Fibroblast of upper back skin (primary cell): ENCODE measurements at regions not wholly inside any gene's neighbourhood (a gene's known extent, or its start where the extent isn't known, plus 50 kb on each side); places are given as distances from the start of the nearest gene placed in this dataset.
A peak's percentile ranks its signal among the peaks of the same experiment; 100 is the strongest.

ENCODE experiments used
- DNase-seq: peaks from one replicate; pipeline ENCODE4 v3.0.0-alpha.2; 2013

DNA sequence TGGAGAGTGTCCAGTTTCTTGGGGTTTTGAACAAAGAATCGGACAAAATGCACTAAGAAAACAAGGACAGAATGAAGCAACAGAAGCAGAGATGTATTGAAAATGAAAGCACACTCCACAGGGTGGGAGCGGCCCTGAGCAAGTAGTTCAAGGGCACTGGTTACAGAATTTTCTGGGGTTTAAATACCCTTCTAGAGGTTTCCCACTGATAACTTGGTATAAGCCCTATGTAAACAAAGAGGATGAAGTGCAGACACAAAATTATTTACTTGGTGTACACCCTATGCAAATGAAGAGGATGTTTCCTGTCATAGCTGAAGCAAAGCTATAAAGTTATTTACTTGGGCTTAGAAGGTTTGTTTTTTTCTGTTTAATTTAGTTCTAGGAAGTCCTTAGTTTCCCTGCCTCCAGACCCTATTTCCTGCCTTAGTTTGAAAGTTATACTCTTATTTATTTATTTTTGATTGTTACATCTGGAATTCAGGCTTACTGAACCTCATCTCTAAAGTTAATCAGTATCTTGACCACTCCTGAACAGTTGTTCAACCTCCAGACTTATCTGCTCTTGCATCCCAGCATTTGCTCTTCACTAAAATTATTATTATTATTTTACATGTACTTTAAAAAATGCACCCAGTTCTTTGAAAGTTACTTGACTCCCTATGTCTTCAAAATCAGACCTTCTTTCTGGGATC, 193.5 kb downstream of the SPP2 start:
- DNase-seq, result no peak

DNA sequence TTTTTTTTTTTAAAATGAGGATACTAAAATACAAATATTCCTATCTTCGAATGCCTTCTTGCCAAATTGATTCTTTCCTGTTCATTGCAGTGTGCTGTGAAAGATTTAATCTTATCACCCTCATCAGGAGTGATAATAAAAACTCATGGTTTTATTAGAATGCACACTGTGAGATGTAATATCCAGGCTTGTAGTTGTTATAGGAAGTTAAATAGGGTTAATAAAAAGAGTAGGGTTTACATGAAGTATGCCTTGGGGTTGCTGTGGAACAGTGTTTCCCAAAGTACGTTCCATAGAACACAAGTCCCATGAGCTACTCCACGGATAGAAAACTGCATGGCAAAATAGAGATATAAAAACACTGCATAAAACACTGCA, 191.9 kb downstream of the SPP2 start:
- no peak for DNase-seq

DNA sequence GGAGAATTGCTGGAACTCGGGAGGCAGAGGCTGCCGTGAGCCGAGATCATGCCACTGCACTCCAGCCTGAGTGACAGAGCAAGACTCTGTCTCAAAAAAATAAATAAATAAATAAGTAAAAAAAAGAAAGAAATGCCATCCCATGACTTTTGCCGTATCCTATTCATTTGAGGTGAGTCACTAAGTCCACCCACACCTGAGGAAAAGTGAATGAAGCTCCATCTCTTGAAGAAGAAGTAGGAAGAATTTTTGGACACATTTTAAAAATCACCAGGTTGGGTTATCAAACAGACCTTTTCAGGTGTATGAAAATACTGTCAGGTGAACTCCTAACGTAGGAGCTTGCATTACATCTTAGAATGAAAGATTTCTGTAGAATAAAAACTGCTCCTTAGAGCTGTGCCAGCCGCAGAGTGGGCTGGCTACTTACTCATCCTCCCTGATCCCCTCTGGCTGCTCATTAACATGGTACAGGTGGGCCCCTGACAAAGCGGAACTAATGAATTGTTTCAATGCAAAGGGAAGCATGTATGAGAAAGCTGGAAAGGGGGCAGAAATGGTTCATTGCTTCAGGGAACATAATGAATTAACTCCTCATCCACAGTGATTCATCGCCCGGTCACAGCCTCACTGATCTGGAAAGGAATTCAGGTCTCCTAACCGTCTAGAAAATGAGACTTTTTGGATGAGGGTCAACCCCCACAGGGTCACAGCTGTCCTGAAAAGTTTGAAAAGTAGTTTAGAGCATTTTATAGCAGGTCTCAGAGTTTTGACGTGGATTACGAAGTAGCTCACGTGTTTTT, 191.4 kb downstream of the SPP2 start:
- DNase-seq, result peak; percentile 87

DNA sequence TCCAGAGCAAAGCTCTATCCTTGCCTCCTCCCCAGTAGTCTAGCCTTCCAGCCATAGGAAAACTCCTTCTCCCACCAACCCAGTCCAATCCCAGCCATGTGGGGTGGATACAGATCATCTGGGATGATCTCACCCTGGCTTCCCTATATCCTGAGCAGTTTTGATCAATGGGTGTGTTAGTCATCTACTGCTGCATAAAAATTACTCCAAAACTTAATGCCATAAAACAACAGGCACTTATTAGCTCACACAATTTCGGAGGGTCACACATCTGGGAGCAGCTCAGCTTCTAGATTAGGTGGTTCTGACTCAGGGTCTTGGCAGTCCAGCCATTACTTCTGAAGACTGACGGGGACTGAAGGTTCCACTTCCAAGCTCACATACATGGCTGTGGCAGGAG, 190.4 kb downstream of the SPP2 start:
- peak; percentile 95 for DNase-seq

DNA sequence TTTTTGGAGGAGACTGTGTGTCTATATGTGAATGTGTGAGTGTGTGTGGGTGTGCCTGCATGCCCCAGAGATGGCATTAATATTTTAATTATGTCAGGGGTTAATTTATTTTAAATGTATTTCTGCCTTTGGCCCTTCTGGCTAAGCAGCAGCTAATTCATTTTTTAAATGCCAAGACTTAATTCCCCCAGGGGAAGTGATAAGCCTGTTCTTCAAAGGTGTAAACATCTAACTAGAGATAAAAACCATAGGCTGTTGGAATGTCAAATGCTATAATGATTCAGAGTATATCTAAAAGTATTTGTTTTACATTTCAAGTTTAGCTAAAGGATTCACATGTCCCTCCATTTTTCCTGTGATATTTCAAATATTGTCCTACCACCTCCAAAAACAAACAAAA, 184.7 kb downstream of the SPP2 start:
- DNase-seq, result no peak

DNA sequence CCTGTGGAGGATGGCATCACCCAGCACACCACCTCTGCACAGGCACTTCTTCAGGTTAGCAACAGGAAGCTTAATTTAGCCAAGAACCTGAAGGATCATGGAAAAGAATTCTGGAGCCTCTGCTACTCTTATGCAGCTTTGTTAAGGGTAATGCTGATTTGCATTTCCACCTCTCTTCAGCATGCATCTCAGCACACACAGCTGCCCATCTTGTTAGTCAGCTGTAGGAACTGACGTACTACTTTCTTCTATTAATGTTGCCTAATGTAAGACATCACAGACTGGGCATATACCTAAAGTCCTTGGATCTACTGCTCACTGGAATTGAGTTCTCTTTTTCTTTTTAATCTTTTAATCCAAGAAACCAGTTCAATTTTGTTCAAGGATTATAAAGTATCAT, 181.0 kb downstream of the SPP2 start:
- DNase-seq, result no peak

DNA sequence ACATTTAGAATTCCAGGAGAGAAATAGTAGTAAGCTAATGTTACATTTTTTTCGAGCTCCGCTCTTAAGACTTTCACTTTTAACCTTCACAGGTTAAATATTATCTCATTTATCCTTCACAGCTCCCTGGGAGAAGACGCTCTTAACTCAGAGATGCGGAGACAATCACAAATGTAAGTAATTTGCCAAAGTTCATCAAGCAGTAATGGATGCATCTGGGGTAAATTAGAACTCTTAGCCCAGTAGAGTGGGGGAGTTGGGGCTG, 168.5 kb downstream of the SPP2 start:
- DNase-seq, result no peak

DNA sequence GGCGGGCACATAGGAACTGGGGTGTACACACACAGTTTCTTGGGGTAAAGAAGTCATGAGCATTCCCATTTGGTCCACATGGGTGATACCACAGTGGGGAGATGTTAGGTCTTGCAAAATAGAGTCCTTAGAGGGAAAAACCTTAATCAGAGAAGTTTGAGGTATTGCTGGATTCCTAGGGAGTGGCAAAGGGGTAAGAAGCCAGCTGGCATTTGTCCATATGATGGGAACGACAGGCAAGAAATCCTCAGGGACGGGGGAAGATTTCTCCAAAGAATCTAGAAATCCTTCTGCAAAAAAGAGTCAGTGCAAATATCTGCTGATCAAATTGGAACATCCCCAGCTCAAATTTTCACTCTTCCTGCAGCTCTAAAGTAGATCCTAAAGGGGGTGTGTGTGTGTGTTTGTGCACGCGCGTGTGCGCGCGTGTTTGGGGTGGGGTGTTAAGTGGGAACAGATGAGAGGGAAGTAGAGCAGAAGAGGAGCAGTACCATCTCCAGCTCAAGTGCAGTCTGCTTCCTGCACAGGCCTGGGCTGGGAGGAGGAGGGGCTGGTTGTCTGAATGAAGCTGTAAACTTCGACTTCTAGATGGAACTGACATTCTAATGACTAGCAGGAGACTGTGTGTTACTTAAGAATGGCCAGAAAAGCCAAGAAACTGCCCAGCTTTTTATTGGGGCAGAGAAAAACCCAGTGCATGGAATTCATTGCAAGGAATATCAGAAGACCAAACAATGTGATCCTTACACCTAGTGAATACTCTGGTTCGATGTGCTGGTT, 168.0 kb downstream of the SPP2 start:
- DNase-seq, result peak; percentile 57

DNA sequence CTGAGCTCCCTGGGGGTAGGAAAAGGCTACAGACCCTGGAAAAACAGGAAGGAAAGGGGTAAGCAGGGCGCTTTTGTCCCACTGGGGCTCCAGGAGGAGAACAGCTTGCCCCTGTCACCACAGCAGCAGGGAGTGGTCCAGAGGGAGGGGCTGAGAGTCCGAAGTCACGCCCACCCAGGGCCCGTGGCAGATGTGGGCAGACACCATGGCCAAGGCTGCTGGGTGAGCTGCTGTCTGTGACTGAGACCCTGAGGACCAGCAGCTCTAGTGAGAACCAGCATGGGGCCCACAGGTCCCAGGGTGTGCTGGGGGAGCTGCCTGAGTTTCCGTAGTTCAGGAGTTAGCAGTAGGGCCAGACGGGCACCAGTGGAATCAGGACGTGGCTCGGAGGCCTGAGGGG, 162.0 kb downstream of the SPP2 start:
- no peak for DNase-seq

DNA sequence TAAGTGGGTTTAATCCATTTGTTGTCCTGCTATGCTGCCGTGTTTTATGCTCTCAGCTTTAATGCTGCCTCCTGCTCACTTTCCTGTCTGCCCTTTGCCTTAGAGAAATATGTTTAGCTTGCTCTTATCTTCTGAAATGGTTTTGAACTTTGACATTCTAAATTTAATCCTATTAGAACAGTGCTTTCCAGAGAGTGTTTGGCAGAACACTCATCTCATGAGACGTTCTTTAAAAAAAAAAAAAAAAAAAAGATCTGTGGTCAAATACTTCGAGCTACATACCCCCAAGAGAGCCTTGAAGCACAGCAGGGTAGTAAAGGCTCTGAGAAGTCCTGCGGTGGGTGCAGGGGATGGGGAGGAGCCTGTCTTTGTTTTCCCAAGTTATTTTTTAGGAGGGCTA, 161.3 kb downstream of the SPP2 start:
- peak; percentile 17 for DNase-seq

DNA sequence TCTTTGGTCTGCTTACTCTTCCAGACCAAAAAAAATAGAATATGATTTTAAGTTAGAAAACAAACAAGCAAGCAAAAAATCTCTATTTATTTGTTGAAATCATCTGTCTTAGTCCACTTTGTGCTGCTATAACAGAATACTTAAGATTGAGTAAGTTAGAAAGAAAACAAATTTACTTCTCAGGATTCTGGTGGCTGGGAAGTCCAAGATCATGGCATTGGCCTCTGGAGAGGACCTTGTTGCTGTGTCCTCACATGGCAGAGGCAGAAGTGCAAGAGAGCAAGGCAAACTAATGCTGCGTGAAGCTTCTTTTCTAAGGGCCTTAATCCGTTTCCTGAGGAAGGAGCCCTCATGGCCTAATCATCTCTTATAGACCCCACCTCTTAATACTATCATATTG, 156.2 kb downstream of the SPP2 start:
- no peak for DNase-seq

DNA sequence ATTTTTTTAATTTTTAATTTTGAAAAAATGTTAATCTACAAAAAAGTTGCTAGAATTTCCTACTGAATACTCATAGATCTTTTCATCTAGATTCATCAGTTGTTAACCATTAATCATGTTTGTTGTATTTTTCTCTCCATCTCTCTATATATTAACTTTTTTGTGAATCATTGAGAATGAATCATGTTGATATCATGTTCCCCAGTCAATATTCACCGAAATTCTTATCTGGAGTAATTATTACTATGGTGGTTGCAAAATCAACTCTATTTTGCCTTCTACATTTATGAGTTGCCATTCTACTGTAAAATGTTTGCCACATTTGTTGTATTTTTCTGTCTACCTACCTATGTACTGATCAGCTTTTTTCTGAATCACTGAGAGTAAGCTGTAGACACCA, 154.0 kb downstream of the SPP2 start:
- no peak for DNase-seq

DNA sequence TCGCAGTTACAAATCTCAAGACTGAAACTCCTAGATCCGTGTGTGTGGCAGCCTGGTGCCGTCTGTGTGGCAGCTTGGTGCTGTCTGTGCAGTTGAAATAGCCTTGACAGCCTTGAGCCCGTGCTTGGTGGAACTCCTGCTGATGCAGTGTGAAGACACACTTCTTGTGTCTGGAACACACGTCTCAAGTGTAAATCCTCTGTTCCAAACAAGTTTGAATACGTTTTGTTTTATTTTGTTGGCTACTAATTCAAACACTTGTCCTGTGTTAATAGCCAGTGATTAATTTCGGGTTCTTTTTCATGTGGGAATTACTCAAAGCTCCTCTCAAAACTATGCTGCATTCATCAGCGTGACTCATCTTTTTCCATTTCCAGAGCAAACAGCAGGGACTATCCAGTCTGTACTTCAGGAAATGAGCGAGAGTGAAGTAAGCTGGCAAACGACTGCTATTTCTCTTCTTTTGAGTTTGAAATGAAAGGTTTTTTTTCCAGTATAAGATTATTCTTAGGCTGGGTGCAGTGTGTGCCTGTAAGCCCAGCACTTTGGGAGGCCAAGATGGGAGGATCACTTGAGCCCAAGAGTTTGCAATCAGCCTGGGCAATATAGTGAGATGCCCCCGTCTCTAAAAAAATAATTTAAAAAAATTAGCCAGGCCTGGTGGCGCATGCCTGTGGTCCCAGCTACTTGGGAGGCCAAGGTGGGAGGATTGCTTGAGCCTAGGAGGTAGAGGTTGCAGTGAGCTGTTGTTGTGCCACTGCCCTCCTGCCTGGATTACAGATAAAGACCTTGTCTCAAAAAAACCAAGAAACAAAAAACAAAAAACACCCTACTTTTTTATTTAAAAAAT, 152.9 kb downstream of the SPP2 start:
- peak; percentile 96 for DNase-seq

DNA sequence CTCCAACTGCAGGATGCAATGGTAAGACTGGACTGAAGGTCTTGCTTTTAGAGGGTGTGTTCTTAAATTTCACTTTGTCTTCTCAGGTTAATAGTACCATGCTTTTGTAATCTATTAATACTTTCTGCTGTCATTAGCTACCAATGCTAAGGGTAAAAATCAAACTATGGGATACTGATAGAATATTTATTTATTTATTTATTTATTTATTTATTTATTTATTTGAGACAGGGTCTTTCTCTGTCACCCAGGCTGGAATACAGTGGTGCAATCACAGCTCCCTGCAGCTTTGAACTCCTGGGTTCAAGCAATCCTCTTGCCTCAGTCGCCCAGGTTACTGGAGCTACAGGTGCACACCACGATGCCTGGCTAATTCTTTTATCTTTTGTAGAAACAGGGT, 152.1 kb downstream of the SPP2 start:
- DNase-seq, result no peak

DNA sequence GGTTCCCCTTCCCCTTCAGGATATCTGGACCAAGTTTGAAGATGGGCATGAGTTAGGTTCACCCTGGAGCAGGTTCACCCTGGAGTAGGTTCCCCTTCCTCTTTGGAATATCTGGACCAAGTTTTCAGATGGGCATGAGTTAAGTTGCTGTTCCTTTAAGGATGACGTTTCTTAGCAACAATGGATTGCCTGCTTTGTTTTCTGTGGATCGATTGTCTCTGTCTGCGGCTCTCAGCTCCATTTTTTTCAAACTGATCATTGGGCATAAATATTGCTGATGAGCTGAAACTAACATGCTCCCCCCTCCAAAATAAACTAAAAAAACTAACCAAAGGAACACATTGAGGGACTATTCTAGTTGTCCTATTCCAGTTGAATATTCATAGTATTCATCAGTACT, 149.5 kb downstream of the SPP2 start:
- no peak for DNase-seq

DNA sequence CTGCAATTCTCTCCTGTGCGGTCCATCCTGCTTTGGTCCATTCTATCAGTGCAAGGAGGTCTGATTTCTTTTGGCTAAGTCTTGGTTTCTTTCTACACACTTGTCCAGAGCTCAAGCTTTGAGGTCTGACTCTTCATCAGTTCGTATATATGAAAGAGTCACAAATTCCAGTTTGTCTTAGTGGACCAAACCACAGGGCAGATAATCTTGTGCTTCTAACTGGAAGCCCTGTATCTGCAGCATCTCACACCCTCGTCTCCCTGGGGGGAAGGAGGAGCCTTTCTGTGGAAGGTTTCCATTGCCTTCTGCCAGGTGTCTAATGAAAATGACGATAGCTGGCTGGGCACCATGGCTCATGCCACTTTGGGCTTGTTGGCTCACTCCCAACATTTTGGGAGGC, 148.5 kb downstream of the SPP2 start:
- DNase-seq, result no peak

DNA sequence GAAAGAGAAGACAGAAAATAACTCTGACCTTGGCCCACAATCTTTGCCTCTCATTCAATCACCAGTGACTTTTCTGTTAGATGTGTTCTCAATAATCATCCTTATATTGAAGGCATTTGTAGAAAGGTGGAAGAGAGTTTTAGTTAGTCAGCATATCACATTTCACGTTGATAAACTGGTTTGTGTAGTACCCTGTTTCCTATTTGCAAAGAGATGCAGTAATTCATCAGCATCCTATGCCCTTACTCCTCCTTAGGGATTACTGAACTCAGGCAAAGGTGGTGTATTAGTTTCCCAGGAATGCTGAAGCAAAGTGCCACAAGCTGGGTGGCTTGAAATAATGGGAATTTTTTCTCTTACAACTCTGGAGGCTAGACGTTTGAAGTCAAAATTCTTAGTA, 145.0 kb downstream of the SPP2 start:
- DNase-seq, result no peak

DNA sequence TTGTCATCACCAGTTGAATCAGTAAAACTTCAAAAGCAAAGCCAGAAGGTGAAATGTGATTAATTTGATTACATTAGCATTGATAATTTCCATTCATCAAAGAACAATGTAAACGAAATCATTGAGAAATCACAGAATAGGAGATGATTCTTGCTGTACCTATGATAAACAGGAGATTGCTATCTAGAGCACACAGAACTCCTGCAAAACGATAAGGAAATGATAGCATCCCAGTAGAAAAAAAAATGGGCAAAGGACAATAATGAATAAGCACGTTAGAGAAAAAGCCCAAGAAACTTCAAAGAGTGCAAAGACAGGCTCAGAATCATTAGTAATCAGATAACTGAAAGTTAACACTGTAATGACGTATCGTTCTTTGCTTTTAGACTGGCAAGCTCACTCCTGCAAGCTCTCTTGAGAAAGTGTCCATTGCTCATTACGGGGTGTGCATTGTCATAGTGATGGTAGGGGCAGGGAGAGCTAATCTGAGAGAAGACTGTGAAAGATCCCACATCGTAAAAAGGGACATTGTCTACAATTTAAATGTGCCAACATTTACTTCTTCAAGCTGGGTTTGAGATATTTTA, 143.6 kb downstream of the SPP2 start:
- DNase-seq, result no peak

DNA sequence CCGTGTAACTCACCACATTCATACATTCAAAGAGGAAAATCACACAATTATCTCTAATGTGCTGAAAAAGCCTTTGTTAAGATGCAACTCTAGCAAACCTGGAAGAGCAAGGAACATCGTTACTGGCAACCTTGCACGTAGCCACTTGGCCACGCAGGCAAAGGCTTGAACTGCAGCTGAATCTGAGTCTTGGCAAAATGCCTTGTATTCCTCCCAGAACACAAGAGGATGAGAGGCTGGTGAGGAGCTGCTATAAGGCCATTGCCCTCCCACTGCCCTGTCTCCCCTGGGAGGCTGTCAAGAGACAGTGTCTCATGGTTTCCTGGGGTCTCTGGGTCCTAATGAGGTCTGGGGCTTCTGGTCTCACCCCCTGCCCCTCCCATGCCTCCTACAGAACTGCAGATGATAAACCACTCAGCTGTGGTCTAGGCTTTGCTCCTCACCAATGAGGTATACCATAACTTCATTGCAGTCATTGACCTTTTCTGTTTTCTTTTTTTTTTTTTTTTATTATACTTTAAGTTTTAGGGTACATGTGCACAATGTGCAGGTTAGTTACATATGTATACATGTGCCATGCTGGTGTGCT, 141.4 kb downstream of the SPP2 start:
- peak; percentile 51 for DNase-seq

DNA sequence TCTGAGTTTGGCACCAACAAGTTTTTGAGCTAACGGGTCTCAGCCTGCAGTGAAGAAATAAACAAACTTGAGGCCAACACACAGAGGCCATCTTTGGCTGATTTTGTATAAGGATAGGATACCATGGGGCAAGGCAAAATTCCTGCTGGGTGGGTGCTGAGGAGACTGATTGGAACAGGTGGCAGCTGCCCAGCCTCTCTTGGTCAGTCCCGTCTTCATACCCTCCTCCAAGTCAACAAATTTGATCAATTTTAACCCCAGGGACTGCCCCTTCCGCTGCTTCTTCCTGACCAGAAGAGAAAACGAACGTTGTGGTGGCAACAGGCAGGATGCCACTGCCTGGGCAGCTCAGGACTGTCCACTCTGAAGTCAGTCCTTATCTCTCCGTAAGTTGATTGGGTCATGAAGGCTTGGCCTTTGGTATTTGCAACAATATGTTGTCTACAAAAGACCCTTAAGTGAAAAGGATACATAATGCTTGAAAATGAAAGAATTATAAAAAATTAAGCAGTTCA, 139.3 kb downstream of the SPP2 start:
- no peak for DNase-seq

DNA sequence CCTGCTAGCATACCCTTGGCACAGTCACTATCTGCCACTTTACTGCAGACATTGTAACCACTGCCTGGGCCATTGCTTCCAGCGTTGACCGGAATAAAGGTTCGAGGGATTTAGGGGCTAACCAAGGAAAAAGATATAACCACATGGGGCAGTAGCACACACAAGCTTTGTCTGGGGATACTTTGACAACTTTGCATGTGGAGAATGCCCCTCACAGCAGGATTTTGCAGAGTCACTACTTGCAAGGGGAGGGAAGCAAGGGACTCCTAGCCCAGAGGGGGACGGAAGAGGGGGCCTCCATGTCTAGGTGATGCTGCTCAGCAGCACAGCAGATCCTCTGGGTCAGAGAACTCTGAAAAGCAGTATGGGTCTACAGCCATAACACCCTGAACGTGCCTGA, 138.7 kb downstream of the SPP2 start:
- DNase-seq, result no peak

DNA sequence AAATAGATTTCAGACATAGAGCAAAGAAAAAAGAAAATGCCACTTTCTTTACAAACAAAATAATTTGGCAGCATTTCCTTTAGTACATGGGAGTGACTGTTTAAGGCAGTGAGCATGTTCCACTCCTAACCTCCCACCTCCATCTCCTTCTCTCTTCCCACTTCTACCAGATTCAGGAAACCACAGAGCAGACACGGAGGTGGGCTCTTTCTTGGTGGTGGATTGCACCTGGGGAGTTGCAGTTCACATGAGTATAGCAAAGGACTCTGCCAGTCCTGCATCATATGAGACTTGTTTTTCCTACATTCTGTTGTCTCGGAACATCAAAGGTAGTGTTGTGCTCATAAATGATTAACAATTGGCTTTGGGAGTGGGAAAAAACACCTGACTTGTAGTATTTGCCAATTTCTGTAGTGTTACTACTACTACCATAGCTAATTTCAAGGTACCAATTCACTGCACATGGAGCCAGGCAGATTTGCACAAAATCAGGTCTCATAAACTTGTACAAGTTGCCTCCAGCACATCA, 137.2 kb downstream of the SPP2 start:
- DNase-seq, result no peak
